HG02678 (cell line): ENCODE measurements at regions not wholly inside any gene's neighbourhood (a gene's known extent, or its start where the extent isn't known, plus 50 kb on each side); places are given as distances from the start of the nearest gene placed in this dataset.

Experiments used
- ATAC-seq: cut with Tn5 transposase; IDR thresholded peaks from one replicate; pipeline ENCODE4 v1.9.1; 2021; ENCODE audit warnings: mild to moderate bottlenecking, moderate library complexity; ENCODE audit not compliant: unreplicated experiment

DNA sequence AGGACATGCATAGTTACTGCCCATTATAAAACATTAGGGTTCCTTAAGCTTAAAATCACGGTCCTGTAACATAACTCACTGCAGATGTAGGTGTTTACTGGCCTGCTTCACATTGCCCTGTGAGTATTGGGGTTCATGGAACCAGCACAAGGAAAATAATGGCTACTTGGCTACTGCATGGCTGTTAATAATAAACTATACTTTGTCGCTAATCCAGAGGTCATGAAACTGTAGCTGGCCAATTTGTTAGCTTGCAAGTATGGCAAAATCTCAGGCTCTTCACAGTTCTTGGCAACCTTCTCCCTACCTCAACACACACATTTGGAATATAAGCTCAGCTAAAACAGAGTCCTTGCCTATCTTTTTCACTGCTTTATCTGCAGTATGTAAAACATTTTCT lies 274.0 kb upstream of the NR5A2 start:
- ATAC-seq = no peak

DNA sequence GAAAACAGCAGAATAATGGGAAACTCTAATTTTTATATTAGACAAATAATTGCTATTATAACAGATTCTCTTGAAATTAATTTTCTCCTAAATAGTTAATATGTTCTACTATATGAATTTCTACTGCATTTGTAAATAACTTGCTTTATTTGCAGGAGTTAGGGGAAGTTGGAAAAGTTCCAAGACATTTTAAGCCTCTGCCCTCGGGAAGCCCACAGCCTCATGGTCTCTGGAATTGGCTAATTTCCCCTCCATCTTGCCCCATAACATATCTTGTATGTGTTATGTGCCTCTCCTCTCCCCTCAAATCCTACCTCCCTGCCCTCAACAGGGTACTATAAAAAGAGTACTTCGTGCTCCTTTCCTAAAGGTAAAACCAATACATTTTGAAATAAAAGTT lies 271.4 kb upstream of the NR5A2 start:
- ATAC-seq = no peak

DNA sequence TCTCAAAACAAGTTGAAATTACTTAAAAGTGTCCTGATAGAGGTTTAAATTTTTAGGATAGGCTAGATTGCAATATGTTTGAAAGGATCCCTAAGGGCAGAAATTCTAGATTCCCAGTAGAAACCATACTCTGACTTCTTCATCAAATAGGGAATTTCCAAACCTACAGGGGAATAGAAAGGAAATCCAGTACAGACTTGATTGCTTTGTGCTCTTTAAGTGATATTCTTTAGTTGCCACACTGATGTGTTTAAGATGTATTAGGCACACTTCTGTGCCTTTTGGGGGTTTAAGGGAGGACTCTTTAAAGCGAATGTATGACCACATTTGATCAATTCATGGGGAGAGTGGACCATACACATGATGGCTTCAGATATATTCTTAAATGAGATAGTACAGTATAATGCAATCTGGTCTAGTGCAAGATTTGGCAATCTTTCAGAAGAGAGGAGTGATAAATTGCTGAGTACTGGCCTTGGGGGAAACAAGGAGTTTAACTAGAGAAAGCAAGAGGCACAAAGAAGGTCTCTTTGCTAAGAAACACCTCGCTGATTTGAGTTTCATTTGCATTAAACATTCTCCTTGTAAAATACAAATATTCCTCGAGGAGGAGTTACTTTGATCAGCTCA lies 268.8 kb upstream of the NR5A2 start:
- ATAC-seq = no peak

DNA sequence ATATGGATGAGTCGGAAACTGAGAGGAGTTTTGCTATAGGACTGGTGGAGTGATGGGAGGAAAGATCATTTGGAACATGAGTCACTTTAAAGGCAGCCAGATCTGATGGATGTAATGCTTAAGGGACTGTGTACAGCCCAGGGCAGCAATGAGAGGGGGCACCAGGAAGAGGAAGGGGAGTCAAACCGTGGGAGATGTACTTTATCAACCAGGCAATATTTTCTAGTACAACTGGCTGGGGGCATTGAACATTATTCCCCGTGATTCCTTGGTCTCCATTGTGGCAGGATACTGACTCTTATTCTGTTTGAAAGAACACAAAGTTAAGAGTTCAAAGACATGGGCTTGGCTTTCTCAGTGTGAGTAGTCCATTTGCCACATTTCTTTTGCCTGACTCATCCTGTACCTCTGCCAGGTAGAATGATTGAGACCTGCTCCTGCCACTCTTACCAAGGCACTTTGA lies 268.2 kb upstream of the NR5A2 start:
- ATAC-seq = no peak

DNA sequence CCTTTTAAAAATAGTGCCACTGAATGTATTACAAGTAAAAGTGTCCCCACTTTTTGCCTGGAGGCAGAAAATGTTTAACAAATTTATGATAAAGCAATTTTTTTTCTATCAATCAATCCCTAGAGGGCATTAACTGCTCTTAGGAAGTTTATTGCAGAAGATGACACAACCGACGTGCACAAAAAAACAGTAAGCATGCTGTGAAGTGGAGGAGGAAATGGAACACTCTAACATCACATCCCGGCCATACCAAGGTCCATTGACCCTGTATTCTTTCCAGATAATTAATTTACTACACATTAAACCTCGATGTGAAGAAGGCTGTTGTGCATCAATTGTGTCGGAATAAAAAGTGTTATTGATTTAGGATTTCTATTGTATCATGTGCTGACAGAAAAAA lies 264.9 kb upstream of the NR5A2 start:
- no peak for ATAC-seq

DNA sequence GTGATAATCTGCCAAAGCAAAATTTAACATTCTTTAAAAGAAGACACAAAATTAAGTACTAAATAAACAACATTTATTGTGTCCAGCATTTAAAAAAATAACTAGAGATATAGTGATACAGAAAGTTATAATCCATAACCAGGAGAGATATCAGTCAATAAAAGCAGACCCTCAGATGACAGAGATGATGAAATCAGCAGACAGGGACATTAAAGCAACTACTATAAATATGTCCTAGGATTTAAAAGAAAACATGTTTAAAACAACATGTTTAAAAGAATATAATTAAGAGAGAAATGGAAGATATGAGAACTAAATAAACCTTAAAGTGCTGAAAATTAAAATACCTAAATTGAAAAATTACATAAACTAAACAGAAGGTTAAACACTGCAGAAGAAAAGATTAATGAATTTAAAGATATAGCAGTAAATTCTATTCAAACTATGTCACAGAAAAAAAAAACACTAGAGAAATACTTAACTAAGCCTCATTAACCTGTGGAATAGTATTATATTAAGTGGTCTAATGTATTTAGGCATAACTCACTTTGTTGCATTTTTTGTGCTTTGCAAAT lies 261.2 kb upstream of the NR5A2 start:
- no peak for ATAC-seq

DNA sequence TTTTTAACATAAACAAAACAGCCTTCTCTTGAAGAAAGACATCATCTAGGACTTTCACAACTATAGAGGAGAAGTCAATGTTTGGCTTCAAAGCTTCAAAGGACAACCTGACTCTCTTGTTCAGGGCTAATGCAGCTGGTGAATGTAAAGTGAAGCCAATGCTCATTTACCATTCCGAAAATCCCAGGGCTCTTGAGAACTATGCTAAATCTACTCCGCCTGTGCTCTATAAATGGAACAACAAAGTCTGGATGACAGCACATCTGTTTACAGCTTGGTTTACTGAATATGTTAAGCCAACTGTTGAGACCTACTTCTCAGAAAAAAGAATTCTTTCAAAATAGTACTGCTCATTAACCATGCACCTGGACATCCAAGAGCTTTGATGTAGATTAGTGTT lies 259.8 kb upstream of the NR5A2 start:
- no peak for ATAC-seq

DNA sequence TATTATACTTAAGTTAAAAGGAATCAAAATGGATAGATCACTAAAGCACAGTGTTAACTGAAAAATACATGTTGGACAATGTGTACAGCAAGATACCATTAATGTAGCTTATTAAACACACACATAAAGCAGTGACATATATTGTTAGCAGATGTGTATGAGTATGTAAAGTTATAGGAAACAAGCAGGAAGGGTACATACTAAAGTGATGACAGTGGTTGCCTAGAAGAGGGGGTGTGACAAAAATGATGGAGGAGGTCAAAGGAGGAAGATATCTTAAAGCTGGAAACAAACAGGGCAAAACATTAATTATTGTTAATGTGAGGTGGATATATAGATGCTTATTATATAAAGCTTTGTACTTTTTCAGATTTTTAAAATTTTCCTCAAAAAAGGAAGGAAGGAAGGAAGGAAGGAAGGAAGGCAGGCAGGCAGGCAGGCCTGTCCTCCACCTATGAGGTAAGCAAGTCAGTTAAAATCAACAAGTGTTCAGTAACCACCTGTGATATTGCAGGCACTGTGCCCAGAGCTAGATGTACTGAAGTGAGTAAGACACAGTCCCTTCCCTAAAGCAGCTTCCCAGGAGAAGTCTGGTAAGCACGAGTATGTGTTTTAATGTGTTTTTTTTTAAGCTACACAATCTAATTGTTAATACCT lies 252.9 kb upstream of the NR5A2 start:
- ATAC-seq = no peak

DNA sequence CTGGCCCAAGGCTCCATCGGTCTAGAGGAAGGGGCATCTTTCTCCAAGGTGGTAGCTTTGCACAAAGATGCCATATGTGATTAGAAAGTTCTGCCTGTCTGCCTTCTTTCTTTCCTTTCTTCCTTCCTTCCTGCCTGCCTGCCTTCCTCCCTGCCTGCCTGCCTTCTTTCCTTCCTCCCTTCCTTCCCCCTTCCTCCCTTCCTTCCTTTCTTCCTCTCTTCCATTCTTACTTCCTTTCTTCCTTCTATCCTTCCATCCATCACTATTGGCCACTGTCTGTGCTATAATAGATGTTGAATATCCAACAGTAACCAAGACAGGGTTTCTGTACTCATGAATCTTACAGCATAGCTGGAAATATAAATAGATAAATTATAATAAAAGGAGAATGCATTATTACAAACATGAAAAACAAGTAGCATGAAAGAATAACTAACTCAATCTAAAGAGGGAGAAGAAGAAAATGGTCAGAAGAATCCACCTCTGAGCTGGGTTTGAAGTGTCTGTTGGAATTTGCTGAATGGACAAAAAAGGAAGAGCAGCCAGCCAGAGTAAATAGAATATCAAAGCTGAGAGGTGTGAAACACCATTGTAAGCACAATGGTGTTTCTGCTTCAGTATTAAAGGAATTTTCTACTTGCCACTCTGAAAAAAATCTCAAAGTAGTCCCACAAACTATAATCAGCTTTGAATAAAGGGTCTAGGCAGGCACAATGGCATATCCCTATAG lies 250.6 kb upstream of the NR5A2 start:
- ATAC-seq = no peak

DNA sequence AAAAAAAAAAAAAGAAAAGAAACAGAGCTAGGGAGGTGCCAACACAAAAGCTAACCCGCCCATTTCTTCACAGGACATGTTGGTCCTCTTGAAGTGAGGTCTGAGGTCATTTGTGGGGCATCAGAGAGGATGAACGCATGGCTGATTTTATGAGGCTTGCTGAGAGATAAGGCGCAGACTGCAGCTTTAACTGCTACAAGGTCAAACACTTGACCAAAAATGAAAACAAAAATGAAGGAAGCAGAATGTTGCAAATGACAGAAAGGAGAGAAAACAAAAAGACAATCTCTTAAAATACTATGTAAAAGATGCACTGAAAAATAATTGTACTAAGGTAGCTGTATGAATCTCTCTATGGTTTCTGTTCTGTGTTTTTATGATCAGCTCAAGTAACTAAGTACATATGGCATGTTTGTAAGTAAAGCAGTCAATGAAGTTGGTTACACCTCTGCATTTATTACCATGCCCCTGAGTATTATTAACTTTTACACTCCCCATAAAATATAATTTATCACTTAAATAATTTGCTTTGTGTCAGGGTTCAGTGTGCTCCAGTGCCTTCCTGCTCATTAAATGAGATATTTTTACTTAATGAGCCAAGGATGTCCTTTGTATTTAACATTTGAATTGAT lies 249.1 kb upstream of the NR5A2 start:
- ATAC-seq = no peak

DNA sequence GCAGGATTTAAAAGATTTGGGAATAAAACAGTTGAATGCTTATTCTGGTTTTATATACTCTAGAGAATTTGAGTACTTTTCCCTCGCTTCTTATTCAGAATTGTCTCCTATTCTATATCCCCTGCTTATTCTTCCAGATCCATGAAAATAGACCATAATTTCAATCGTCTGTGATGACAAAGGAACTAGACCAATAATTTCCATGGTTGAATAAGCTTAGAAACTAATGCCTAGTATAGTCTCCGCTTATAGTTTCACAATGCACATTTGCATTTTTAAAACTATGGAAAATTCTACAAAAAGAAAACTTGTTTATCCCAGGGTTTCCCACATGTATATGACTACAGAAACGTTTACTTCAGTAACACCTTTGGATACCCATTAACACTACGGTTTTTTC lies 247.4 kb upstream of the NR5A2 start:
- ATAC-seq = no peak

DNA sequence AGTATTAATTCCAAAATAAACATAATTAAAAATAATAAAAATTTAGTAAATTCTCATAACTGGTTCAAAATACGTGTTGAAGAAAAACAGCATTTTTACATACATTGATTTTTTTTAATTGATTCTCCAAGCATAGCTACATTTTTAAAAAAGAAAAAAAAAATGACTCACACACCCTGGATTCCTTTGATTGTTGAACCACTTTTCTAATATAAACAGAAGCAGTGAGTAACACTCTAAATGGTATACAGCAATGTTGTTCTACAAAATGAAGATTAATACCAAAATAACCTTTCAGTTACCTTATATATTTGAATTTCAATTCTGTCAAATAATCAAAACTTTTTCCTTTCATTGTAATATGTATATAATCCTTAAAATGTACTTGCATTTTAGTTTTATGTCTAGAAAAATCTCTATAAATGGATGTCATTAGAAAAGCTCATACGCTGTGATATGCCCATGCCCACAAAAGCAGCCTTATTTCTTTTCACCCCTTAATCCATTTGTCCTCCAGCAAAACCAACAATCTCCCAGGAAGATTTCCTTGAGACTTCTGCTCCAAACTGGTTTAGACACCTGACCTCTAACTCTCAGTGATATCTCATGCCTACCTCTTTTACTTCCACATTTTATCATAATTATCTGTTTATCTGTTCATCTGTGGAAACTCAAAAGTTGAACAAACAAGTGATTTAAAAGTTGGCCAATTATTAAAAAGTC lies 246.4 kb upstream of the NR5A2 start:
- ATAC-seq = no peak

DNA sequence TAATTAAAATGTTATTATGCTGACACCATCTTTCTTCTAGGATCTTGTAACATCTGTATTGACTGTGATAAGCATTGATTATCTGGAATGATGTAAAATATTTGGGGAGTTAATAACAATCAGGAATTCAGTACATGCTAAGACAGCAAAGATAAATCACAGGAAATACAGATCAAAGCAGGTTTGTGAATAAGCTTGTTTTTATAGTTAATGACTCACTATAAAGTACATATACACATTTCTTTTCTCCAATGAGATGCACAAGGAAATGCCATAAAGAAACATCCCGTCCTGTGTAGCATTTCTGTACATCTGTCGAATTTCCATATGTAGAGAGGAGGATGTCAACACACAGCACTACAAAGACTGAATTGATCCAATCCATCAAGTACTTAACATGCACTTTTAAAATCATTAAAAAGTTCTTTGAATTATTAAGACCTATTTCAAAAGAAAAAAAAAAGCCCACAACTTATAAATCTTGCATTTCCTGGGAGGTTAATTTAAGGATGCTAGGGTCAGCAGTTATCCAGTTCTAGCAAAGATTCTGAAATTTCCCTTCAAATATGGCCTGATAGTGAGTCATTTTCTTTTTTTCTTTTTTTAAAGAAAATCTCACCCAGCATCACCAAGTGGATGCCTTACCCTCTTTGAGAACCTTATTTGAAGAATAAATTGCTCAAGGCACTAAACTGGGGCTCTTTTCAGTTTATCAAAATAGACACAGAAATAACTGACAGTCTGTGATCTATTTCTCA lies 243.2 kb upstream of the NR5A2 start:
- no peak for ATAC-seq

DNA sequence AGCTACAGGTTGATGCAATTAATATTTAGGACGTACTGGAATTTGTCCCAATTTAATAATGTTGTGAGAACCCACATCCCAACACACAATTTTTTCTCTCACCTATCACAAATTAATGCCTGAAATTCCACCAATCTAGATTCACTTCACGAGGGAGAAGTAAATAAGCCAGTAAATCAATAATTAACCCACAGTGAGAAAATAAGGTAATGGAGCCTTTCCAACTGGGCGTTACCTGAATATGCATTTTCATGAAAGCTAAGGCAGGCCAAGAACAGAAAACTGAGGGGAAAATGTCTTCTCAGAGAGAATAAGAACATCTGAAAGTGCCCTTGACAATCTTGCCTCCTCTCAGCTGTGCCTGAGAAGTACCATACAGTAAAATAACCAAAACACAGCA lies 240.8 kb upstream of the NR5A2 start:
- no peak for ATAC-seq

DNA sequence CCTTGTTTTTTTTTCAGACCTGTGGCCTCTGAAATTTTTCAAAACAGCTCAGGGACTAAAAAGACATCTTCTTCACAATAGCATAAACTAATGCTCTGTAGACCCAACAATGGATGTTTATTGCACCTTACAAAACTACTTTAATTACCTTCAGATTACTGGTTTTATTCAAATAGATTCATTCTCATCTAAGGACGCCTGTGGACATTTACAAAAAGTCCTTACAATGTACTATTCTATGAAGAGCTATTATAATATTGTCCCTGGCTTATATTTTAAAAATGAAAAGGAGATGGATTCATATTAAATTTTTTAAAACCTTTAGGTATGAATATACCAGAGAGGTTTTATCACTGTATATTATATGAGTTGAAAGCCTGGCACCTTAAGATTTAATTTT lies 238.4 kb upstream of the NR5A2 start:
- no peak for ATAC-seq

DNA sequence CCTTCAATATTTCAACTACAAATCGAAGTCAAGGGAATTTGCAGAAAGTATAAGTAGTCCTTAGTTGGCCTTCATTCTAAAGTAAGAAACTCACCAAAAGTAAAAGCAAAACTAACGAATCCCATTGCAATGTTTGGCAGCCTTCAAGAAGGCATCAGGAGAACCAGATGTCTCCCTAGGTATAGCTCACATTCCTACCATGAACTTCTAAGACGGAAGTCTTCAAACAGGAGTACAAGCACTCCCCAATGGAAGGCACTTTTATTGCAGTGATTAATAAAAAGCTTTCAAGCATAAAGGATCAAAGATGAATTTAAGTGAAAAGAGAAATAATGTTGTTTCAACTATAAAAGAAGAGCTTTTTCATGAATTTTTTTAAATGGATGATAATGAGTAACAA lies 236.0 kb upstream of the NR5A2 start:
- no peak for ATAC-seq

DNA sequence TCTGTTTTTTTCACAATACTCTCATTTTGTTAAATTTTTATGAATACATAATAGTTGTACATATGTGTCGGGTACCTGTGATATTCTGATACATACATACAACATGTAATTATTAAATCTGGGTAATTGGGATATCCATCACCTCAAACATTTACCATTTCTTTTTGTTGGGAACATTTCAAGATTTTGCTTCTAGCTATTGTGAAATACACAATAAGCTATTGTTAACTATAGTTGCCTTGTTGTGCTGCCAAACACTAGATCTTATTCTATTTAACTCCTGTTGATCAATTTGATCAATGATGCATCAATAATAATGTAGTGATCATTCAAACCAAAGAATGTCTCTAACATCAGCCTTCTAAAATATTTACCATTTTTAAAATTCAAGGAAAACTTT lies 234.6 kb upstream of the NR5A2 start:
- ATAC-seq = no peak

DNA sequence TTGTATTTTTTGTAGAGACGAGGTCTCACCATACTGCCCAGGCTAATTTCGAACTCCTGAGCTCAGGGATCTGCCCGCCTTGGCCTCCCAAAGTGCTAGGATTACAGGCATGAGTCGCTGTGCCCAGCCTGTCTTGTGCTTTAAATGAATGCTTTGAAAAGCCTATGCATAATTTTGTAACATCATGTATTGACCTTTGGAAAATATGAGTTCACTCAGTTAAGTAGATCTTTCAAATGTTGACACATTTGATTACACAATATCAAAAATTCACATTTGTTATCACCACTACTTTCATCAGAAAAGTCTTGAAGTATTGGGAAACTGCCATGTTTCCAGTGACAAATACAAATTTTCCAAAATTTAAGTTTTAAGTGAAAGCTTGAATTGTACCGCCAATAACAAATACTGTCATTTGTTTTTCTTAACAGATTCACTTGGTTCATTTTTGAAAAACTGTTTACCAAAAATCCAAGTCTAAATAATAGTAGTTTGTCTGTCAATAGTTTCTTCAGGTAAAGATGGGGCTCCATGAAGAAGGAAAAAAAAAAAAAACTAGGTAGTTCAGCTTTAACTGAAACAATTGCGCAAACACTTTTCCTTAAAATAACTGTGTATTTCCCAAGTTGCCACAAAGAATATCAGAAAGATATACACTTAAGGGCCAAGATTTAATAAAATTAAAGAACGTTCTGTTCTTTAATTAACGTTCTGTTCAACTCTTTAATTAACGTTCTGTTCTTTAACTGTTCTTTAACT lies 233.2 kb upstream of the NR5A2 start:
- no peak for ATAC-seq

DNA sequence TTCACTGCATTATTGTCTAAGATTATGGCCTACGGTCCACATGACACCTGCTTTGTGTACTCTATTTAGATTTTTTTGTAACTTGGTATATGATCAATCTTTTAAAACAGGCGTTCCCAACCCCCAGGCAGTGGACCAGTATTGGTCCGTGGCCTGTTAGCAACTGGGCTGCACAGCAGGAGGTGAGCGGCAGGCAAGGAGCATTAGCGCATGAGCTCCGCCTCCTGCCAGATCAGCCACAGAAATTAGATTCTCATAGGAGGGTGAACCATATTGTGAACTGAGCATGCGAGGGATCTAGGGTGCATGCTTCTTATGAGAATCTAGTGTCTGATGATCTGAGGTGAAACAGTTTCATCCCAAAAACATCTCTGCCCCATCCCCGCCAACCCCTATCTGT lies 228.4 kb upstream of the NR5A2 start:
- no peak for ATAC-seq
